HG03108 (cell line): ENCODE measurements at regions not wholly inside any gene's neighbourhood (a gene's known extent, or its start where the extent isn't known, plus 50 kb on each side); places are given as distances from the start of the nearest gene placed in this dataset.
A peak's percentile ranks its signal among the peaks of the same experiment; 100 is the strongest.

Experiments
- ATAC-seq: cut with Tn5 transposase; IDR thresholded peaks from one replicate; pipeline ENCODE4 v1.9.1; 2021; ENCODE audit warnings: moderate library complexity; ENCODE audit not compliant: unreplicated experiment

GRCh38 chr2:226223704-226224103 lies 575.9 kb downstream of the IRS1 start:
- ATAC-seq = no peak

DNA sequence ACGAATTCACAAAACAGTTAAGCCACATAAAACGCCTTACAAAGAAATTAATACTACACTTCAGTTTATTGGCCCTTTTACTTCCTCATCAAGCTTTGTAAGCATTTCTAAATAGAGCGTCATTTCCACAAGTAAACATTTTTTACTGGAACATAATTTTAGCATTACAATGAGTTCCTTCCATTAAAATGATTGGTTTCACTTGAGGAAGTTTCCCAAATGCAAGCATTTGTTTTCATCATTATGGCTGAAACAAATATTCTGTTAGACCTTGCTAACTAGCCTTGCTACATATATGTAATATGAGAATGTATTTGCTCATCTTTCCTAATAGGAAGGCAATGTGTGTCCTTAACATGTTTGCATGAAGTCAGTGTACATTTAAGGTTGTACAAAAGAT lies 579.1 kb downstream of the IRS1 start:
- no peak for ATAC-seq

- no peak for ATAC-seq
These were observed 582.4 kb downstream of the IRS1 start for GRCh38 chr2:226217191-226217590.

DNA sequence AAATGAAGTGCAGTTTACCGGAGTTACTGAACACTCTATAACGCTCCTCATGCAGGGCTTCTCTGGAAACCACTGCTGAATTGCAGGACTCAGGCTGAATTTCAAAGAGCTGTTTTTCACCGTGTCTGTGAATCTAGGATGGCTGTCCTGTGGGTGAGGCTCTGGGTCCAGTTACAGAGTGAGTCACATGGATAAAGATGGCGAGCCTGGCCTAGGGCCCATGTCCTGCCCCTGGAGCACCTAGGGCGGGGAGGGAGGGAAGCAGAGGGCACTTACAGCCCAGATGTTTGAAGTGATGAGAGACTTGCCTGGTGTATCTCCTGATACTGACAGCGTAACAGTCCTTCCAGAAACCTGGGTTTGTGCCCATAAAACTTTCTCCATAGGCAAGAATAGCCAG lies 583.0 kb downstream of the IRS1 start:
- ATAC-seq = no peak

GRCh38 chr2:226215902-226216503 lies 583.6 kb downstream of the IRS1 start:
- ATAC-seq = peak; percentile 94

- ATAC-seq = no peak
These were observed 585.9 kb downstream of the IRS1 start for GRCh38 chr2:226213717-226214116.

GRCh38 chr2:226211439-226211838 lies 588.2 kb downstream of the IRS1 start:
- no peak for ATAC-seq

DNA sequence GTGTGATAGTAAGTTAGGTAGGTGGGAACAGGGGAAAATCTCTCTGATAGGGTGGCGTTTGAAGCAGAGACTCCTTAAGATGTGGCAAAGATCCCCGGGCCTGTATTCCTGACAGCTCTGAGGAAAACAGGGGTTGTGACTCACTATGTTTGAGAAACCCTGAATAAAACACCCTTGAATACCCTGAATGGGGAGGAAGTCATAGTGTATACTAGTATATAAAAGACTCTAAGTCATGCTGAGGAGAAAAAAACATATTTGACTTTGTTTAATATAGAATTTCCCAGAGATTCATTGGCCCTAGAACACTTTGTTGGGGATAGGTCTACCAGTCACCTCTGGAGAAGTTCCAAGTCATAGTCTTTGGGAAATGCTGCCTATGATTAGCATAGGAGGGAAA lies 590.9 kb downstream of the IRS1 start:
- ATAC-seq = no peak

GRCh38 chr2:226207671-226208070 lies 591.9 kb downstream of the IRS1 start:
- no peak for ATAC-seq

DNA sequence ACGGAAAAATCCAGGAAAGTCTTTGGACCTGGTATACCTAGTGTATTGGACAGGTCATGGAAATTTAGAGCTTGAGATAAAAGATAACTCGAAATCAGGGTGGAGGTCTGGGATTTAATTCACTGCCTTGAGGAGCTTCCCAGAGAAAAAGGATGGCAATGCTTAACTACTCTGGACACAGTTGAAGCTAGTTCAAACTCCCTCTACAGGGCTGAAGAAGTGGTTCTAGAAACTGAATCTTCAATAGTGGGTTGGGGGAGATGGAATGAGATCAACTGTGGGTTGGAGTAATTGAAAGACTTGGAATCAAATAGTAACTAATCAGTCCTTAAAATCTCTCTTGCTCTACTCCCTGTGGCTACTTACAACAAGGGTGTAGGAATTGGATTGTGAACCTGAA lies 600.1 kb downstream of the IRS1 start:
- no peak for ATAC-seq

- ATAC-seq = no peak
These were observed 600.7 kb downstream of the IRS1 start for GRCh38 chr2:226198956-226199355.

- ATAC-seq = no peak
These were observed 609.0 kb downstream of the IRS1 start for GRCh38 chr2:226190479-226191252.

DNA sequence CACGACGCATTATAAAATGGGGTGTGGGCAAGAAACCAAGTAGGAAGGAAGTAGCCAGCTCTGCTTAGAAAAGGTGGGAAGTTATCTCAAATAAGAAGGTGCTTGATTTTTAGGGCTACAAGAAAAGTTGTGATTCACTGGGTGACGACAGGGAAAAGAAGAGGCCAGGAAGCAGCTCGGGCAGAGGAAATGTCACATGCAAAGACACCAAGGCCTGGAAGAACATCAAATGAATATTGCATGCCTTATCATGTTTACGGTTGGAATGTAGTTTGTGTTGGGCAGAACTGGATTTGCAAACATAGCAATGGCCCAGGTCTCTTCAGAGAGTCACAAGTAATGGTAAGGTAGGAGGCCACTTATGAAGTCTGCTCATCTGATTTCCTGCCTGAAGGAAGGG lies 610.6 kb downstream of the IRS1 start:
- no peak for ATAC-seq

DNA sequence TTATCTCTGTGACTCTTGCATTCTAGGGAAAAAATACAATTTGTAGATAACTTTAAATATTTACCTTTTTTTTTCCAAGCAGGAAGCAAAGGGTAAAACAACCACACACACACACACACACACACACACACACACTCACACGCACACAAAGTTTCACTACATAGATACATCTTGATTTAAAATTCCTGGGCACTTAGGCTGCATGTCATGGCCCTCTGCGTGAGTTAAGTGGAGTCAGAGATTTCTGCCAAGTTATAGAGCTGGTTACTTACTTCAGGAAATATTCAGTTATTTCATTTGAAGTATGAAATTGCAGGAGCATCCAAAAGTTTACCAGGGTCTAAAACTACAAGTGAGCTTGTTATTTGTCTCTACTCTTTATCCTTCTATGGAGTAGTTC lies 612.0 kb downstream of the IRS1 start:
- ATAC-seq = no peak

- no peak for ATAC-seq
These were observed 612.5 kb downstream of the IRS1 start for GRCh38 chr2:226187156-226187555.

- no peak for ATAC-seq
These were observed 613.9 kb downstream of the IRS1 start for GRCh38 chr2:226185616-226186211.

- ATAC-seq = no peak
These were observed 614.5 kb downstream of the IRS1 start for GRCh38 chr2:226184940-226185615.

DNA sequence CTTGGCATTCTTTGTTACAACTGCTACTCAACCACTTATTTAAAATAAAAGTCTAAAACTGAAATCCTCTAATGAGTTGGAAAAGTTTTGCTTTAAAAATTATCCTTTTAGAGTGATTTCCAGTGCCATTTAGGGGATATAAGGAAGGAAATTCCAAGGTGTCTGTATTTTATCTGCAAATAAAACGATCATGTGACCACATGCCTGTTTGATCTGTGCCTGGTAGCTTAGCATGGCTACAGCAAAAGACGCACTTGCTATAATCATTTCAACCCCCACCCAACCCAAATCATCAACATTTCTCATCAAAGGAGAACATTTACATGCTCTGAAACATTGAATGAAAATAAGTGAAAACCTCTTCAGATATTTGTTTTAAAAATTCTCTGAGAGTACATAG lies 615.1 kb downstream of the IRS1 start:
- no peak for ATAC-seq

DNA sequence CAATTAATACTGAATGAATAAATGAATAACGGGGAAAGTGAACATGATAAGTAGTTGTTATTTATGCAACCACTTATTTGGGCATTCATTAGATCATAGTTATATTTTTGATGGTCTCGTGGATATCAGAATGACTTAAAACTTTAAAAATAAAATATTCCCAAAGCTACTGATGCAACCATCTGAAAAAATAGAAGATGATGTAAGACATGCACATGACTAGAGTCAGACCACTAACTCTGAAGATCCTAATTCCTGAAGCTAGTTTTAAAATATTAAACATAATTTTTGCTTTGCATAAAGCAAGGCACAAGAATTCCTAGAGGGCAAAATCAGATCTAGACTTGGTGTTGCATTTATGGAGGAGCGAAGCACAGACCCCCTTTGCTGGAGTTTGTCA lies 616.1 kb downstream of the IRS1 start:
- ATAC-seq = no peak

DNA sequence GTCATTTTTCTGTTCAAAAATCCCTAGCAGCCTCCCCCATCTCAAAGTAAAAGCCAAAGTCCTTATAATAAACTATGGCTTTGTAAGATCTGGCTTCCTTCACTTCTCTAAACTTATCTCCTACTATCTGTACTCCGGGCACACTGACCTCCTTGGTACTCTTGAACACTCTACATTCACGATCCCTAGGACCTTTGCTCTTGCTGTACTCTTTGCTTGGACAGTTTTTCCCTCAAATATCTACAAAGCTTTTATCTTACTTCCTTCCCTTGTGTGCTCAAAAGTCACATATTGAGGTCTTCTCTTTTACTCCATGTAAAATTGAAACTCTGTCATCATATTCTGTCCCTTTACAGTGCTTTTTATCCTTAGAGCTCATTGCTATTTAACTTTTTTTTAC lies 616.6 kb downstream of the IRS1 start:
- no peak for ATAC-seq

GRCh38 chr2:226181909-226182308 lies 617.7 kb downstream of the IRS1 start:
- ATAC-seq = no peak
